ENCODE measurements at regions not wholly inside any gene's neighbourhood (a gene's known extent, or its start where the extent isn't known, plus 50 kb on each side); places are given as distances from the start of the nearest gene placed in this dataset.
"Not testable (repeated sequence)": the region's sequence is repeated elsewhere in the genome, so short reads cannot be mapped to it uniquely, and the experiment has no call there.

DNA sequence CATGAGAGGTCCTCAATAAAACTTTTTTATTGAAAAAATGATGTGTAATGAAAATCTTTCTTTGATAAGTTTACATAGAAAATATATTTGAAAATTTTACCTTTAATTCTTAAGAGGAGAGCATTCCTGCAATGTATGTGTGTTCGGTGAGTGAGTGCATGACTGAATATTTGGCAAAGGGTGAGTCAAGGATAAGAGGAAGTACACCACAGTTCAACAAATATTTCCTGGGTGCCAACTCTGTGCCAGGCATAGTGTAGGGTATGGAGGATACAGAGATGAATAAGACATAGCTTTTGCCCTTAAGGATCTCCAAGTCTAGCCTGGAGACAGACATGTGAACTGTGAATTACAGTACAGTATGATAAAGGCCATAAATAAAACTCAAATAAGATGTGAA lies 84.7 kb upstream of the GPR101 start:
- H3K4me3 ChIP-seq (replicated peaks; ENCODE audit: low read depth, low read length): no peak overlapping the region
- TF ChIP-seq, protein P1, sequence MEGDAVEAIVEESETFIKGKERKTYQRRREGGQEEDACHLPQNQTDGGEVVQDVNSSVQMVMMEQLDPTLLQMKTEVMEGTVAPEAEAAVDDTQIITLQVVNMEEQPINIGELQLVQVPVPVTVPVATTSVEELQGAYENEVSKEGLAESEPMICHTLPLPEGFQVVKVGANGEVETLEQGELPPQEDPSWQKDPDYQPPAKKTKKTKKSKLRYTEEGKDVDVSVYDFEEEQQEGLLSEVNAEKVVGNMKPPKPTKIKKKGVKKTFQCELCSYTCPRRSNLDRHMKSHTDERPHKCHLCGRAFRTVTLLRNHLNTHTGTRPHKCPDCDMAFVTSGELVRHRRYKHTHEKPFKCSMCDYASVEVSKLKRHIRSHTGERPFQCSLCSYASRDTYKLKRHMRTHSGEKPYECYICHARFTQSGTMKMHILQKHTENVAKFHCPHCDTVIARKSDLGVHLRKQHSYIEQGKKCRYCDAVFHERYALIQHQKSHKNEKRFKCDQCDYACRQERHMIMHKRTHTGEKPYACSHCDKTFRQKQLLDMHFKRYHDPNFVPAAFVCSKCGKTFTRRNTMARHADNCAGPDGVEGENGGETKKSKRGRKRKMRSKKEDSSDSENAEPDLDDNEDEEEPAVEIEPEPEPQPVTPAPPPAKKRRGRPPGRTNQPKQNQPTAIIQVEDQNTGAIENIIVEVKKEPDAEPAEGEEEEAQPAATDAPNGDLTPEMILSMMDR (IDR thresholded peaks at IDR 0.05; ENCODE audit: low read depth, low read length, missing control alignments): no peak
- DNase-seq (ENCODE audit: extremely low read depth, low read depth): no peak

DNA sequence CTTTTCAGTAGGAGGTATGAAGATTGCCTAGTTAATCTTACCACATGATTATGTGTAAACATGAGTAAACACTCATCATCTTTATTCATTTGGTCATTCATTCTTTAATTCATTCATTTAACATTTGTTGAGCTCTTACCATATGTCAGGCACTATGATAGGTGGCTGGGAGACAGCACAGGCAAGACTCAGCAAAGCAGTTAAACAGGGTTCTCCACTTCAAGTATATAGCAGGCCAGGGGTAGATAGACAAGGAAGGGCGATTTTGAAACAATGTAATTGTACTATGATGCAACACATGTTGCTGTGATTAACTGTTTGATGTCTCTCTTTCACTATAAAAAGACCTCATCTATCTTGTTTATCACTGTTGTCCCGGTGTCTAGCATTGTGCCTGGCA lies 84.3 kb upstream of the GPR101 start:
- no peak overlapping the region for H3K4me3 ChIP-seq (replicated peaks; ENCODE audit: low read depth, low read length)
- TF ChIP-seq, protein P1 (IDR thresholded peaks at IDR 0.05; ENCODE audit: low read depth, low read length, missing control alignments): no peak
- no peak for DNase-seq (ENCODE audit: extremely low read depth, low read depth)

DNA sequence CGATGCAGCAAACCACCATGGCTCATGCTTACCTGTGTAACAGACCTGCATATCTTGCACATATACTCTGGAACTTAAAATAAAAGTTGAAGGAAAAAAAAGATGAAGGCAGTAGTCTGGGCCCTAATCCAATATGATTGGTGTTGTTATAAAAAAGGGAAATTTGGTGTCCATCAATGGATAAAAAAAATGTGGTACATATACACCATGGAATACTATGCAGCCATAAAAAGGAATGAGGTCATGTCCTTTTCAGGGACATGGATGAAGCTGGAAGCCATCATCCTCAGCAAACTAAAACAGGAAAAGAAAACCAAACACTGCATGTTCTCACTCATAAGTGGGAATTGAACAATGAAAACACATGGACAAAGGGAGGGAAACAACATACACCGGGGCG lies 74.1 kb upstream of the GPR101 start:
- DNase-seq (ENCODE audit: extremely low read depth, low read depth); H3K4me3 ChIP-seq (replicated peaks; ENCODE audit: low read depth, low read length): not testable (repeated sequence)

DNA sequence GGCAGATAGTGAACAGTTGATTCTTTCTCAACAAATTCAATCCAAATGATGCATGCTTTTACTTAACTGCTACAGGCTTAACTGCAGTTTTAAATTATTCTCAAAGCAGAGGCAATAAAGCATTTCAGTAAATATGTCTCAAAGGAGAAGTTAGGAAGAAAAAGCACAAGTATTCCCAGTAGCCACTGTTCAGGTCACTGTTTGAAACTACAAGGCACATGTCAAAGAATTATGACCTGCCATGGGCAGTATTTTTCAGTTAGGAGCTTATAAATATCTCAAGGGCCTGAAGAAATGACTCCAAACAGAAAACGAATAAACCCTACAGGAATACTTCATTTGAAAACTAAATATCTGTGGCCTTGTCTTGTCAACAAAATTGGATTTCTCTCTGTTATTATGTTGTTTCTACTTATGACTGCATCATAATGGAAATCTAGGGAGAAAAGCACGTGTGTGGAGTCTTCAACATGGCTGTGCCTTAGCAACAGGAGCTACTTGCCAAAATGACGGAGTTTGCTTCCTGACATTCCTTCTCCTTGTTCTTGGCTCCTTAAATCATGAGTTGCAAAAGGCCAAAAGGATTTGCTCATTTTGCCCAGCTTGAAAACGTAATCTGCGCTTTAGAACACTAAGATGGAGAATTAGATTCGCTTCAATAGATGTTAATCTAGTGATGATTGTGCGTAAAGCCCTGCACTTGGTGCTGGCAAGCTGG lies 67.6 kb upstream of the GPR101 start:
- DNase-seq (ENCODE audit: extremely low read depth, low read depth): no peak
- no peak overlapping the region for H3K4me3 ChIP-seq (replicated peaks; ENCODE audit: low read depth, low read length)
- TF ChIP-seq, protein P1 (IDR thresholded peaks at IDR 0.05; ENCODE audit: low read depth, low read length, missing control alignments): no peak
